Neural progenitor cell (in vitro differentiated cells): ENCODE measurements at regions not wholly inside any gene's neighbourhood (a gene's known extent, or its start where the extent isn't known, plus 50 kb on each side); places are given as distances from the start of the nearest gene placed in this dataset.

ENCODE experiments used
- EZH2phosphoT487 ChIP-seq: fragments of 200-600 bp; sonication (generic); IDR thresholded peaks from 2 replicates; pipeline ENCODE4 v1.6.1; 2017; ENCODE audit warnings: antibody characterized with exemption
- TF ChIP-seq, protein P1 (sequence below): fragments of 200-600 bp; sonication (generic); IDR thresholded peaks from 2 replicates; pipeline ENCODE4 v1.5.1; 2017; ENCODE audit warnings: antibody characterized with exemption, mild to moderate bottlenecking

- TF ChIP-seq, protein P1, sequence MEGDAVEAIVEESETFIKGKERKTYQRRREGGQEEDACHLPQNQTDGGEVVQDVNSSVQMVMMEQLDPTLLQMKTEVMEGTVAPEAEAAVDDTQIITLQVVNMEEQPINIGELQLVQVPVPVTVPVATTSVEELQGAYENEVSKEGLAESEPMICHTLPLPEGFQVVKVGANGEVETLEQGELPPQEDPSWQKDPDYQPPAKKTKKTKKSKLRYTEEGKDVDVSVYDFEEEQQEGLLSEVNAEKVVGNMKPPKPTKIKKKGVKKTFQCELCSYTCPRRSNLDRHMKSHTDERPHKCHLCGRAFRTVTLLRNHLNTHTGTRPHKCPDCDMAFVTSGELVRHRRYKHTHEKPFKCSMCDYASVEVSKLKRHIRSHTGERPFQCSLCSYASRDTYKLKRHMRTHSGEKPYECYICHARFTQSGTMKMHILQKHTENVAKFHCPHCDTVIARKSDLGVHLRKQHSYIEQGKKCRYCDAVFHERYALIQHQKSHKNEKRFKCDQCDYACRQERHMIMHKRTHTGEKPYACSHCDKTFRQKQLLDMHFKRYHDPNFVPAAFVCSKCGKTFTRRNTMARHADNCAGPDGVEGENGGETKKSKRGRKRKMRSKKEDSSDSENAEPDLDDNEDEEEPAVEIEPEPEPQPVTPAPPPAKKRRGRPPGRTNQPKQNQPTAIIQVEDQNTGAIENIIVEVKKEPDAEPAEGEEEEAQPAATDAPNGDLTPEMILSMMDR, result no peak
- no peak for TF ChIP-seq EZH2phosphoT487
These were observed 356.4 kb downstream of the FOXG1 start for GRCh38 chr14:29123017-29123416.
